K562 (cell line): ENCODE measurements at regions not wholly inside any gene's neighbourhood (a gene's known extent, or its start where the extent isn't known, plus 50 kb on each side); places are given as distances from the start of the nearest gene placed in this dataset.

Source experiments
- ATAC-seq: fragments of 200-7000 bp; cut with Tn5 transposase; 3 replicates; pipeline ENCODE4 v1.9.1; 2020; ENCODE audit warnings: moderate library complexity
- BruUV-seq: library from RNA; stranded (reverse); fragments of 400-500 nt; replicated peaks from 2 replicates; lab custom pipeline; 2021; lab: Mats Ljungman, UMichigan
- CTCF ChIA-PET: fragments of 300-600 bp; formaldehyde crosslinking; extraction: SDS; loops from one replicate; lab custom pipeline; 2021; ENCODE audit warnings: low intra/inter-chr PET ratio; lab: Yijun Ruan, JAX
- POLR2A ChIA-PET: fragments of 300-600, 350-650 bp; sonication (Branson Sonifier 250); formaldehyde crosslinking; extraction: SDS; loops from one replicate; lab custom pipeline; 2021; ENCODE audit warnings: antibody characterized with exemption, inconsistent platforms; lab: Yijun Ruan, JAX
- DNase-seq, 4 experiments: peaks; one replicate each; pipeline versions ENCODE4 v3.0.0 to v3.0.0-alpha.2; 2011 to 2018; ENCODE audit warnings: low spot score in 3 of 4, mixed read lengths in 3 of 4; ENCODE audit errors: extremely low read depth in 1 of 4
- FAIRE-seq: peaks from 2 replicates; lab custom pipeline; 2011; peaks lifted over from hg19 to GRCh38; lab: Jason Lieb, UNC
- H2AFZ ChIP-seq: 2 replicates; pipeline ENCODE4 v1.6.0; 2011; ENCODE audit warnings: low read depth, low read length, control low read depth, inconsistent platforms
- H3K27ac ChIP-seq: fragments of 200-600 bp; 3 replicates; pipeline ENCODE4 v1.8.0; 2011; ENCODE audit warnings: low read depth, mild to moderate bottlenecking, control low read depth, inconsistent platforms, low read length, moderate library complexity, mixed read lengths; ENCODE audit errors: extremely low read depth
- H3K27me3 ChIP-seq, 2 experiments: fragments of 300-600 bp in 1 of 2; 2 replicates in 1 of 2; 3 replicates in 1 of 2; pipeline versions ENCODE4 v1.6.0 to v1.8.0; 2011; ENCODE audit warnings: inconsistent platforms in 2 of 2, low read length in 2 of 2, mild to moderate bottlenecking in 1 of 2, mixed read lengths in 1 of 2, moderate library complexity in 1 of 2; ENCODE audit not compliant: control insufficient read depth in 2 of 2, insufficient read depth in 2 of 2
- H3K36me3 ChIP-seq: fragments of 300-600 bp; 3 replicates; pipeline ENCODE4 v1.8.0; 2011; ENCODE audit warnings: mild to moderate bottlenecking, low read length, inconsistent platforms; ENCODE audit not compliant: control insufficient read depth, insufficient read depth
- H3K4me1 ChIP-seq, 2 experiments: fragments of 200-600 bp in 1 of 2; replicated peaks in 1 of 2; 2 replicates in 1 of 2; 3 replicates in 1 of 2; pipeline versions ENCODE4 v1.5.1 to v1.8.0; 2011; ENCODE audit warnings: inconsistent platforms in 2 of 2, low read length in 2 of 2, mild to moderate bottlenecking in 1 of 2, mixed read lengths in 1 of 2, moderate library complexity in 1 of 2; ENCODE audit not compliant: control insufficient read depth in 2 of 2, insufficient read depth in 2 of 2
- H3K4me2 ChIP-seq: 2 replicates; pipeline ENCODE4 v1.6.1; 2011; ENCODE audit warnings: low read length, control low read depth, inconsistent platforms, mixed read lengths; ENCODE audit not compliant: insufficient read depth
- H3K4me3 ChIP-seq: fragments of 200-600 bp; sonication (generic), shearing (Covaris generic); 2 replicates; pipeline ENCODE4 v1.5.1; 2016; ENCODE audit warnings: control low read depth, inconsistent platforms
- H3K79me2 ChIP-seq: fragments of 200-600 bp; 3 replicates; pipeline ENCODE4 v1.8.0; 2011; ENCODE audit warnings: low read length, inconsistent platforms; ENCODE audit not compliant: control insufficient read depth, insufficient read depth
- H3K9ac ChIP-seq, 2 experiments: 2 replicates each; pipeline versions ENCODE4 v1.6.0 to v1.6.1; 2011; ENCODE audit warnings: low read depth in 2 of 2, low read length in 2 of 2, control low read depth in 1 of 2, inconsistent platforms in 1 of 2, mild to moderate bottlenecking in 1 of 2, mixed read lengths in 1 of 2; ENCODE audit not compliant: insufficient read depth in 1 of 2
- H3K9me1 ChIP-seq: one replicate; pipeline ENCODE4 v1.6.0; 2011; ENCODE audit warnings: inconsistent platforms, mild to moderate bottlenecking, low read length, moderate library complexity; ENCODE audit not compliant: control insufficient read depth, insufficient read depth
- H3K9me3 ChIP-seq: replicated peaks from 2 replicates; pipeline ENCODE4 v1.5.1; 2011; ENCODE audit warnings: low read depth, low read length, inconsistent platforms; ENCODE audit not compliant: control insufficient read depth, insufficient read depth
- H4K20me1 ChIP-seq: replicated peaks from 2 replicates; pipeline ENCODE4 v1.6.1; 2011; ENCODE audit warnings: low read length, inconsistent platforms, mixed read lengths; ENCODE audit not compliant: control insufficient read depth, insufficient read depth
- E2F5 ChIP-seq: sonication (generic); formaldehyde crosslinking; IDR thresholded peaks from 2 replicates; pipeline ENCODE4 v1.8.0; 2022; ENCODE audit warnings: mild to moderate bottlenecking, missing genetic modification reagents
- FOXP1 ChIP-seq: sonication (generic); formaldehyde crosslinking; IDR thresholded peaks from 2 replicates; pipeline ENCODE4 v1.8.0; 2022; ENCODE audit warnings: mild to moderate bottlenecking, missing genetic modification reagents
- HOXB6 ChIP-seq: fragments of 250-450 bp; sonication (Bioruptor Pico); IDR thresholded peaks from 2 replicates; pipeline ENCODE4 v1.5.1; 2022; ENCODE audit warnings: mild to moderate bottlenecking, borderline replicate concordance
- ID3 ChIP-seq, 2 experiments: fragments of 250-450 bp in 1 of 2; fragments of 450-650 bp in 1 of 2; sonication (Bioruptor Pico) in 1 of 2; IDR thresholded peaks; 2 replicates each; pipeline versions ENCODE4 v1.6.1 to v1.8.0; 2016 to 2021; ENCODE audit warnings: mild to moderate bottlenecking in 2 of 2, moderate library complexity in 2 of 2, missing compliant biosample characterization in 1 of 2, missing genetic modification characterization in 1 of 2
- MAFF ChIP-seq: IDR thresholded peaks from 2 replicates; pipeline ENCODE4 v1.6.1; 2012; ENCODE audit warnings: low read length, improper control_type of control experiment
- NFYB ChIP-seq: IDR thresholded peaks from 2 replicates; pipeline ENCODE4 v1.6.1; 2011; ENCODE audit warnings: mild to moderate bottlenecking, moderate library complexity; ENCODE audit not compliant: insufficient read length; ENCODE audit errors: extremely low read depth
- TFAP4 ChIP-seq: sonication (generic); formaldehyde crosslinking; IDR thresholded peaks from 2 replicates; pipeline ENCODE4 v1.8.0; 2022; ENCODE audit warnings: missing genetic modification reagents, mild to moderate bottlenecking, moderate library complexity, borderline replicate concordance
- ZBTB5 ChIP-seq: fragments of 450-650 bp; IDR thresholded peaks from 2 replicates; pipeline ENCODE4 v1.6.1; 2017; ENCODE audit warnings: antibody characterized with exemption
- WGBS: fragments of 100-300 bp; shearing (Covaris generic); methylation state at CpG from one replicate; pipeline ENCODE4 v1.1.6; 2016; ENCODE audit warnings: low coverage, mixed read lengths; ENCODE audit not compliant: insufficient coverage; ENCODE audit errors: missing lambda C conversion rate; 5-methylcytosine and 5-hydroxymethylcytosine counted together
- in situ Hi-C: fragments of 300-500 bp; cut with MboI; formaldehyde crosslinking; loops from 4 replicates; pipeline ENCODE4 v1.15.0; 2018; ENCODE audit warnings: inconsistent platforms, mixed read lengths
- intact Hi-C: fragments of 100-400 bp; cut with micrococcal nuclease; formaldehyde crosslinking; loops from 2 replicates; pipeline ENCODE4 v1.14.2; 2022

GRCh38 chr5:118247458-118247857 is 740.9 kb downstream of the DTWD2 start (continued):
- TF ChIP-seq NFYB, result no peak
- no peak for TF ChIP-seq ID3 (CRISPR knock-in tag; IDR thresholded peaks at IDR 0.05)
- no peak for TF ChIP-seq ID3 (tag; IDR thresholded peaks at IDR 0.05)
- TF ChIP-seq HOXB6, result no peak

GRCh38 chr5:118243613-118244012 is 744.7 kb downstream of the DTWD2 start:
- in situ Hi-C loops (no loop called here), intact Hi-C loops (no loop called here)
- DNase-seq, result no peak
- ATAC-seq, result no peak
- Histone ChIP-seq H3K9ac (no peak overlapping the region), H3K4me2 (no peak overlapping the region), H2AFZ (no peak overlapping the region), H3K27me3 (no peaks in the 10 kb centered on the region), H3K36me3 (no peaks in the 10 kb centered on the region), H3K4me1 (no peaks in the 10 kb centered on the region), H3K9me1 (no peaks in the 10 kb centered on the region), H3K27ac (no peak overlapping the region), H3K79me2 (no peaks in the 10 kb centered on the region), H3K9me3 (no peaks in the 10 kb centered on the region; the same call in 1 of the 2 replicates), H3K4me3 (no peak overlapping the region), H4K20me1 (no peaks in the 10 kb centered on the region)
- FAIRE-seq, result no peak
- ChIA-PET CTCF (no interaction called here), POLR2A (no interaction called here)
- 0% methylated on average over 2 of the region's 2 CpGs for WGBS
- BruUV-seq, result no TSS peak
- no peak for TF ChIP-seq E2F5 (CRISPR knock-in tag)
- no peak for TF ChIP-seq TFAP4 (CRISPR knock-in tag)
- no peak for TF ChIP-seq FOXP1 (CRISPR knock-in tag)
- TF ChIP-seq MAFF, result no peak
- TF ChIP-seq ZBTB5, result no peak
